Left lung (tissue), 4 donors: ENCODE measurements at regions not wholly inside any gene's neighbourhood (a gene's known extent, or its start where the extent isn't known, plus 50 kb on each side); places are given as distances from the start of the nearest gene placed in this dataset.

Source experiments
- ATAC-seq: fragments of 200-7000 bp; cut with Tn5 transposase; one replicate; pipeline ENCODE4 v1.9.1; 2020; ENCODE audit warnings: moderate library complexity
- DNase-seq, 4 donors: peaks; one replicate each; pipeline ENCODE4 v3.0.0-alpha.2; 2013 to 2020
- H3K27ac ChIP-seq, 2 donors: fragments of 200-600 bp; sonication (generic) in 1 of 2; one replicate each; pipeline versions ENCODE4 v1.5.0 to v1.8.0; 2020 to 2021
- H3K27me3 ChIP-seq, 2 donors: fragments of 200-600 bp; sonication (generic) in 1 of 2; one replicate each; pipeline versions ENCODE4 v1.5.0 to v1.8.0; 2020 to 2021
- H3K36me3 ChIP-seq, 2 donors: fragments of 200-600 bp; sonication (generic) in 1 of 2; one replicate each; pipeline versions ENCODE4 v1.5.0 to v1.8.0; 2020 to 2021
- H3K4me1 ChIP-seq, 2 donors: fragments of 200-600 bp; one replicate each; pipeline ENCODE4 v1.8.0; 2021
- H3K4me3 ChIP-seq, 2 donors: fragments of 200-600 bp; sonication (generic) in 1 of 2; one replicate each; pipeline versions ENCODE4 v1.5.0 to v1.8.0; 2020 to 2021; ENCODE audit warnings: mild to moderate bottlenecking in 1 of 2
- H3K9me3 ChIP-seq, 2 donors: fragments of 200-600 bp; sonication (generic) in 1 of 2; one replicate each; pipeline versions ENCODE4 v1.5.0 to v1.8.0; 2020 to 2021
- CTCF ChIP-seq, 2 donors: fragments of 200-600 bp; sonication (generic) in 1 of 2; IDR thresholded peaks; one replicate each; pipeline versions ENCODE4 v1.5.0 to v1.8.0; 2021; ENCODE audit warnings: antibody characterized with exemption in 2 of 2
- intact Hi-C, 2 donors: fragments of 100-400 bp; cut with DNase I; formaldehyde crosslinking; loops; one replicate each; pipeline versions ENCODE4 v1.11.2 to v1.14.2; 2022
- donor health status: DM: no; HTN: yes; CAD: no.
- donor health status: DM: no; HTN: no; CAD: no.

- no peak for TF ChIP-seq CTCF (IDR thresholded peaks at IDR 0.05)
- intact Hi-C loops, result no loop called here
- Histone ChIP-seq H3K4me3 (no peak overlapping the region), H3K27me3 (no peaks in the 10 kb centered on the region), H3K27ac (no peak overlapping the region), H3K9me3 (peaks cover 0 to 5% of the 10 kb centered on the region in 2 donors), H3K36me3 (no peaks in the 10 kb centered on the region), H3K4me1 (no peaks in the 10 kb centered on the region)
- DNase-seq (no peak), ATAC-seq (no peak)
Measured at GRCh38 chr6:10170816-10171215, 244.1 kb downstream of the TFAP2A start.

- intact Hi-C loops, result no loop called here
- H3K4me3 ChIP-seq, result no peak overlapping the region
- ATAC-seq (no peak), DNase-seq (no peak)
- TF ChIP-seq CTCF (IDR thresholded peaks at IDR 0.05), result no peak
- no peak overlapping the region for H3K27ac ChIP-seq
- H3K4me1 ChIP-seq, result no peaks in the 10 kb centered on the region
- H3K36me3 ChIP-seq, result no peaks in the 10 kb centered on the region
- no peaks in the 10 kb centered on the region for H3K9me3 ChIP-seq
- no peaks in the 10 kb centered on the region for H3K27me3 ChIP-seq
Measured at GRCh38 chr6:10166031-10166430, 248.8 kb downstream of the TFAP2A start.

GRCh38 chr6:10163203-10163962, 251.5 kb downstream of the TFAP2A start:
- TF ChIP-seq CTCF (IDR thresholded peaks at IDR 0.05), result no peak
- H3K4me1 ChIP-seq, result no peaks in the 10 kb centered on the region
- ATAC-seq, result no peak
- H3K27me3 ChIP-seq, result no peaks in the 10 kb centered on the region
- H3K9me3 ChIP-seq, result no peaks in the 10 kb centered on the region
- H3K4me3 ChIP-seq, result no peak overlapping the region
- intact Hi-C loops, result no loop called here
- no peak overlapping the region for H3K27ac ChIP-seq
- no peaks in the 10 kb centered on the region for H3K36me3 ChIP-seq
- peak in 1 of 4 donors; percentile 48 for DNase-seq

- Histone ChIP-seq H3K27me3 (no peaks in the 10 kb centered on the region), H3K4me3 (no peak overlapping the region), H3K4me1 (no peaks in the 10 kb centered on the region), H3K36me3 (no peaks in the 10 kb centered on the region), H3K9me3 (peaks cover 0 to 4% of the 10 kb centered on the region in 2 donors), H3K27ac (no peak overlapping the region)
- ATAC-seq, result no peak
- no peak for TF ChIP-seq CTCF (IDR thresholded peaks at IDR 0.05)
- DNase-seq, result no peak
- intact Hi-C loops, result no loop called here
Measured at GRCh38 chr6:10156875-10157274, 258.0 kb downstream of the TFAP2A start.

- no peaks in the 10 kb centered on the region for H3K4me1 ChIP-seq
- no peak overlapping the region for H3K27ac ChIP-seq
- intact Hi-C loops, result no loop called here
- H3K27me3 ChIP-seq, result peaks cover 0 to 8% of the 10 kb centered on the region in 2 donors
- peaks cover 0 to 4% of the 10 kb centered on the region in 2 donors for H3K9me3 ChIP-seq
- no peak for TF ChIP-seq CTCF (IDR thresholded peaks at IDR 0.05)
- H3K36me3 ChIP-seq, result no peaks in the 10 kb centered on the region
- ATAC-seq (no peak), DNase-seq (no peak)
- no peak overlapping the region for H3K4me3 ChIP-seq
Measured at GRCh38 chr6:10154251-10154650, 260.6 kb downstream of the TFAP2A start.
